Tibial nerve (tissue), 4 donors: ENCODE measurements at regions not wholly inside any gene's neighbourhood (a gene's known extent, or its start where the extent isn't known, plus 50 kb on each side); places are given as distances from the start of the nearest gene placed in this dataset.

ENCODE experiments used
- DNase-seq, 2 donors: peaks; one replicate each; pipeline ENCODE4 v3.0.0-alpha.2; 2019; ENCODE audit warnings: low spot score in 2 of 2
- H3K27ac ChIP-seq, 4 donors: fragments of 200-600 bp; sonication (generic) in 3 of 4; one replicate each; pipeline ENCODE4 v1.5.1; 2017 to 2019; ENCODE audit warnings: mild to moderate bottlenecking in 1 of 4
- H3K27me3 ChIP-seq, 2 donors: fragments of 200-600 bp; sonication (generic) in 1 of 2; one replicate each; pipeline versions ENCODE4 v1.5.1 to v1.6.0; 2017 to 2019
- H3K36me3 ChIP-seq, 3 donors: fragments of 200-600 bp; sonication (generic); one replicate each; pipeline ENCODE4 v1.5.1; 2018 to 2019
- H3K4me1 ChIP-seq, 4 donors: fragments of 200-600 bp; sonication (generic) in 3 of 4; one replicate each; pipeline ENCODE4 v1.5.1; 2017 to 2019
- H3K4me3 ChIP-seq, 4 donors: fragments of 200-600 bp; sonication (generic) in 3 of 4; one replicate each; pipeline ENCODE4 v1.5.1; 2017 to 2019; ENCODE audit warnings: mild to moderate bottlenecking in 1 of 4, moderate library complexity in 1 of 4
- H3K9me3 ChIP-seq, 4 donors: fragments of 200-600 bp; sonication (generic) in 3 of 4; one replicate each; pipeline ENCODE4 v1.5.1; 2017 to 2019
- CTCF ChIP-seq, 5 experiments: fragments of 200-600 bp in 3 of 5; fragments of 450-650 bp in 2 of 5; sonication (generic) in 3 of 5; IDR thresholded peaks; one replicate each; pipeline ENCODE4 v1.5.1; 2016 to 2019; ENCODE audit warnings: antibody characterized with exemption in 5 of 5, mild to moderate bottlenecking in 3 of 5, moderate library complexity in 2 of 5
- EP300 ChIP-seq, 2 donors: sonication (generic); formaldehyde crosslinking; IDR thresholded peaks; one replicate each; pipeline ENCODE4 v1.6.1; 2017; ENCODE audit warnings: antibody characterized with exemption in 2 of 2, mild to moderate bottlenecking in 1 of 2
- POLR2A ChIP-seq, 2 donors: fragments of 450-650 bp; IDR thresholded peaks; one replicate each; pipeline ENCODE4 v1.6.1; 2017; ENCODE audit warnings: antibody characterized with exemption in 2 of 2, mild to moderate bottlenecking in 2 of 2, moderate library complexity in 2 of 2
- WGBS, 2 donors: methylation state at CpG; one replicate each; pipeline ENCODE4 v1.1.5; 2018; 5-methylcytosine and 5-hydroxymethylcytosine counted together

- Histone ChIP-seq H3K9me3 (peaks cover 0 to 6% (median 0%) of the 10 kb centered on the region in 4 donors), H3K27ac (no peak overlapping the region), H3K36me3 (no peaks in the 10 kb centered on the region), H3K4me1 (peaks cover 0 to 4% (median 0%) of the 10 kb centered on the region in 4 donors), H3K27me3 (no peaks in the 10 kb centered on the region), H3K4me3 (no peak overlapping the region)
- TF ChIP-seq POLR2A (IDR thresholded peaks at IDR 0.05) (no peak), CTCF (IDR thresholded peaks at IDR 0.05) (no peak), EP300 (IDR thresholded peaks at IDR 0.05) (no peak)
- WGBS, 2 donors = 26 to 38% methylated on average over 1 of the region's 1 CpG
- DNase-seq = peak in 1 of 2 donors; percentile 22
Measured at GRCh38 chr21:27837936-27838335, 871.0 kb upstream of the ADAMTS5 start.

- peaks cover 0 to 8% (median 0%) of the 10 kb centered on the region in 4 donors for H3K4me1 ChIP-seq
- 58 to 79% methylated on average over 3 of the region's 3 CpGs for WGBS, 2 donors
- H3K36me3 ChIP-seq = no peaks in the 10 kb centered on the region
- H3K27ac ChIP-seq = no peak overlapping the region
- DNase-seq = no peak
- TF ChIP-seq POLR2A (IDR thresholded peaks at IDR 0.05) = no peak
- TF ChIP-seq CTCF (IDR thresholded peaks at IDR 0.05) = no peak
- TF ChIP-seq EP300 (IDR thresholded peaks at IDR 0.05) = no peak
- H3K27me3 ChIP-seq = no peaks in the 10 kb centered on the region
- peaks cover 0 to 3% (median 0%) of the 10 kb centered on the region in 4 donors for H3K9me3 ChIP-seq
- H3K4me3 ChIP-seq = no peak overlapping the region
Measured at GRCh38 chr21:27833298-27833697, 866.4 kb upstream of the ADAMTS5 start.

- 33 to 38% methylated on average over 3 of the region's 3 CpGs for WGBS, 2 donors
Measured at GRCh38 chr21:27831816-27832569, 865.1 kb upstream of the ADAMTS5 start.

GRCh38 chr21:27831177-27831576, 864.3 kb upstream of the ADAMTS5 start:
- DNase-seq = no peak
- Histone ChIP-seq H3K4me1 (peaks cover 0 to 8% (median 0%) of the 10 kb centered on the region in 4 donors), H3K27ac (no peak overlapping the region), H3K4me3 (no peak overlapping the region), H3K27me3 (no peaks in the 10 kb centered on the region), H3K9me3 (peaks cover 0 to 3% (median 0%) of the 10 kb centered on the region in 4 donors), H3K36me3 (no peaks in the 10 kb centered on the region)
- 0 to 12% methylated on average over 1 of the region's 1 CpG for WGBS, 2 donors
- no peak for TF ChIP-seq CTCF (IDR thresholded peaks at IDR 0.05)
- no peak for TF ChIP-seq EP300 (IDR thresholded peaks at IDR 0.05)
- TF ChIP-seq POLR2A (IDR thresholded peaks at IDR 0.05) = no peak

More at GRCh38 chr21:27831816-27832569, 865.1 kb upstream of the ADAMTS5 start:
- no peaks in the 10 kb centered on the region for H3K27me3 ChIP-seq
- peaks cover 0 to 8% (median 0%) of the 10 kb centered on the region in 4 donors for H3K4me1 ChIP-seq
- peaks cover 0 to 3% (median 0%) of the 10 kb centered on the region in 4 donors for H3K9me3 ChIP-seq
- no peaks in the 10 kb centered on the region for H3K36me3 ChIP-seq
- no peak overlapping the region for H3K27ac ChIP-seq
- no peak overlapping the region for H3K4me3 ChIP-seq
- DNase-seq = no peak
- TF ChIP-seq EP300 (IDR thresholded peaks at IDR 0.05) (no peak), CTCF (IDR thresholded peaks at IDR 0.05) (no peak), POLR2A (IDR thresholded peaks at IDR 0.05) (no peak)

- DNase-seq = no peak
- Histone ChIP-seq H3K27ac (no peak overlapping the region), H3K36me3 (no peaks in the 10 kb centered on the region), H3K4me1 (peaks cover 0 to 8% (median 0%) of the 10 kb centered on the region in 4 donors), H3K4me3 (no peak overlapping the region), H3K27me3 (no peaks in the 10 kb centered on the region), H3K9me3 (peaks cover 0 to 4% (median 0%) of the 10 kb centered on the region in 4 donors)
- TF ChIP-seq EP300 (IDR thresholded peaks at IDR 0.05) (no peak), POLR2A (IDR thresholded peaks at IDR 0.05) (no peak), CTCF (IDR thresholded peaks at IDR 0.05) (no peak)
- WGBS, 2 donors = 76 to 85% methylated on average over 3 of the region's 3 CpGs
Measured at GRCh38 chr21:27827972-27828371, 861.1 kb upstream of the ADAMTS5 start.
